A549 (cell line): ENCODE measurements at regions not wholly inside any gene's neighbourhood (a gene's known extent, or its start where the extent isn't known, plus 50 kb on each side); places are given as distances from the start of the nearest gene placed in this dataset.

Experiments
- ATAC-seq, 2 experiments: fragments of 200-7000 bp in 1 of 2; fragments of >200 bp in 1 of 2; cut with Nextera tagmentation in 1 of 2; cut with Tn5 transposase in 1 of 2; 3 replicates each; pipeline versions ENCODE4 v1.8.0 to v1.9.1; 2018 to 2020; ENCODE audit warnings: mild to moderate bottlenecking in 1 of 2, moderate library complexity in 1 of 2
- CTCF ChIA-PET: fragments of 300-600 bp; sonication (Branson Sonifier 250); formaldehyde crosslinking; extraction: SDS; loops from one replicate; lab custom pipeline; 2021; ENCODE audit warnings: antibody characterized with exemption, inconsistent platforms; lab: Yijun Ruan, JAX
- POLR2A ChIA-PET: fragments of 350-600 bp; formaldehyde crosslinking; extraction: SDS; loops from one replicate; lab custom pipeline; 2021; ENCODE audit warnings: antibody characterized with exemption, inconsistent platforms; lab: Yijun Ruan, JAX
- DNase-seq, 2 experiments: peaks; one replicate each; pipeline versions ENCODE4 v3.0.0 to v3.0.0-alpha.2; 2011 to 2016; ENCODE audit warnings: low read depth in 1 of 2, low spot score in 1 of 2
- FAIRE-seq: peaks from 2 replicates; lab custom pipeline; 2011; peaks lifted over from hg19 to GRCh38; lab: Jason Lieb, UNC
- H3K27ac ChIP-seq, 2 experiments: fragments of >200 bp; sonication (Bioruptor Twin); formaldehyde crosslinking; 3 replicates each; pipeline ENCODE4 v1.5.1; 2016 to 2017
- H3K4me1 ChIP-seq: fragments of >200 bp; sonication (Bioruptor Twin); formaldehyde crosslinking; 3 replicates; pipeline ENCODE4 v1.6.1; 2016
- H3K4me2 ChIP-seq: fragments of >200 bp; sonication (Bioruptor Twin); formaldehyde crosslinking; 3 replicates; pipeline ENCODE4 v1.6.1; 2016
- H3K4me3 ChIP-seq: fragments of >200 bp; sonication (Bioruptor Twin); formaldehyde crosslinking; 3 replicates; pipeline ENCODE4 v1.5.1; 2016
- H3K9me3 ChIP-seq: fragments of >200 bp; sonication (Bioruptor Twin); formaldehyde crosslinking; 3 replicates; pipeline ENCODE4 v1.6.1; 2016
- BHLHE40 ChIP-seq: IDR thresholded peaks from 2 replicates; pipeline ENCODE4 v1.6.1; 2012; ENCODE audit warnings: low read depth, low read length, inconsistent platforms
- CHD4 ChIP-seq: fragments of 200-600 bp; sonication (generic); IDR thresholded peaks from 2 replicates; pipeline ENCODE4 v1.6.1; 2016; ENCODE audit warnings: antibody characterized with exemption, mild to moderate bottlenecking, borderline replicate concordance
- EHF ChIP-seq: fragments of 250-450 bp; sonication (Bioruptor Pico); IDR thresholded peaks from 2 replicates; pipeline ENCODE4 v1.5.0; 2020; ENCODE audit warnings: mild to moderate bottlenecking
- EHMT2 ChIP-seq: fragments of 200-600 bp; sonication (generic); IDR thresholded peaks from 2 replicates; pipeline ENCODE4 v1.6.1; 2016; ENCODE audit warnings: antibody characterized with exemption, low read depth, mild to moderate bottlenecking, moderate library complexity
- ESRRA ChIP-seq: fragments of 150-350 bp; IDR thresholded peaks from 2 replicates; pipeline ENCODE4 v1.6.1; 2014; ENCODE audit warnings: mild to moderate bottlenecking, low read length, borderline replicate concordance
- FOSB ChIP-seq: fragments of 250-450 bp; sonication (Bioruptor Pico); IDR thresholded peaks from 2 replicates; pipeline ENCODE4 v1.5.0; 2020; ENCODE audit warnings: mild to moderate bottlenecking, moderate library complexity
- GATA3 ChIP-seq: IDR thresholded peaks from 2 replicates; pipeline ENCODE4 v1.6.1; 2012; ENCODE audit warnings: borderline replicate concordance
- HOXA7 ChIP-seq: fragments of 250-450 bp; sonication (Bioruptor Pico); IDR thresholded peaks from 2 replicates; pipeline ENCODE4 v1.5.0; 2020; ENCODE audit warnings: mild to moderate bottlenecking, moderate library complexity
- HOXB13 ChIP-seq: fragments of 250-450 bp; sonication (Bioruptor Pico); IDR thresholded peaks from 2 replicates; pipeline ENCODE4 v1.5.0; 2020; ENCODE audit warnings: low read depth, mild to moderate bottlenecking, moderate library complexity
- HOXB5 ChIP-seq: fragments of 250-450 bp; sonication (Bioruptor Pico); IDR thresholded peaks from 2 replicates; pipeline ENCODE4 v1.5.0; 2020; ENCODE audit warnings: mild to moderate bottlenecking, moderate library complexity
- JUN ChIP-seq, 2 experiments: fragments of >200 bp; sonication (Bioruptor Twin); formaldehyde crosslinking; IDR thresholded peaks; 2 replicates in 1 of 2; 3 replicates in 1 of 2; pipeline ENCODE4 v1.6.1; 2016 to 2017
- KDM1A ChIP-seq: fragments of 200-600 bp; sonication (generic); IDR thresholded peaks from 2 replicates; pipeline ENCODE4 v1.6.1; 2016; ENCODE audit warnings: low read depth, mild to moderate bottlenecking
- KDM5A ChIP-seq: fragments of 200-600 bp; sonication (generic); IDR thresholded peaks from 2 replicates; pipeline ENCODE4 v1.6.1; 2016; ENCODE audit warnings: antibody characterized with exemption, mild to moderate bottlenecking
- MYC ChIP-seq: IDR thresholded peaks from 2 replicates; pipeline ENCODE4 v1.6.1; 2012; ENCODE audit warnings: mild to moderate bottlenecking, inconsistent platforms, low read length, improper control_type of control experiment, borderline replicate concordance
- RAD21 ChIP-seq, 2 experiments: fragments of >200 bp in 1 of 2; sonication (Bioruptor Twin) in 1 of 2; formaldehyde crosslinking in 1 of 2; IDR thresholded peaks in 1 of 2; conservative IDR thresholded peaks in 1 of 2; 2 replicates in 1 of 2; 3 replicates in 1 of 2; pipeline ENCODE4 v1.6.1; 2012 to 2018; ENCODE audit warnings: inconsistent platforms in 1 of 2
- SMC3 ChIP-seq: fragments of >200 bp; sonication (Bioruptor Twin); formaldehyde crosslinking; IDR thresholded peaks from 3 replicates; pipeline ENCODE4 v1.6.1; 2018; ENCODE audit warnings: inconsistent platforms
- ZC3H11A ChIP-seq: fragments of 450-650 bp; IDR thresholded peaks from 2 replicates; pipeline ENCODE4 v1.6.1; 2014; ENCODE audit warnings: antibody characterized with exemption, mild to moderate bottlenecking
- ZFP36 ChIP-seq: fragments of 450-650 bp; IDR thresholded peaks from 2 replicates; pipeline ENCODE4 v1.6.1; 2014; ENCODE audit warnings: borderline replicate concordance; ENCODE audit not compliant: partially characterized antibody
- whole genome bisulfite sequencing: methylation state at CpG from one replicate; pipeline ENCODE4 v1.1.6; 2017; ENCODE audit errors: missing lambda C conversion rate; 5-methylcytosine and 5-hydroxymethylcytosine counted together
- TF ChIP-seq, protein P1 (sequence below): fragments of 200-600 bp; sonication (generic); IDR thresholded peaks from 2 replicates; pipeline ENCODE4 v1.6.1; 2016; ENCODE audit warnings: antibody characterized with exemption, mild to moderate bottlenecking, moderate library complexity
- TF ChIP-seq, protein P2 (sequence below): fragments of 250-450 bp; sonication (Bioruptor Pico); IDR thresholded peaks from 2 replicates; pipeline ENCODE4 v1.5.0; 2021; ENCODE audit warnings: mild to moderate bottlenecking, moderate library complexity, borderline replicate concordance
- TF ChIP-seq, protein P3 (sequence below): fragments of 150-350 bp; IDR thresholded peaks from 2 replicates; pipeline ENCODE4 v1.6.1; 2014; ENCODE audit warnings: low read depth, mild to moderate bottlenecking, low read length
- TF ChIP-seq, protein P4 (sequence below): IDR thresholded peaks from 2 replicates; pipeline ENCODE4 v1.6.1; 2012

DNA sequence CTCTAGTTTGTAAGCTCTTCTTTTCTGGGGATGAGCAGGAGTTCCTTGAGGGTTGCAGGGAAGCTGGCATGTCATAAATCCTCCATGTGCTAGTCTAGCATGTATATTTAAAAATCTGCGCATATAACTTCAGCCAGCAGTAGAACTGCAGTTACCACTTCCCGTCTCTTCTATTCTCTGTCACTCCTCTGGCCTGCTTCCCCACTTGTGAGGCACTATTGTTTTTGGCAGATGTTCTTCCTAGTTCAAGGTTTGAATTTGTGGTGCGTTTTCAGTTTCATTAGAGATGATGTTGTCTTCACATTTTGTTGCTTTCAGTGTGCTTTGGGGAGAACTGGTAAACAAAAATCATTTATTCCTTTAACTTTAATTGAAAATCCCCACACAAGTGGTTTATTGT is 169.1 kb upstream of the ZPLD1 start:
- H3K4me2 ChIP-seq = no peak overlapping the region
- DNase-seq = no peak
- H3K27ac ChIP-seq = no peak overlapping the region
- CTCF ChIA-PET = no interaction called here
- no peak for FAIRE-seq
- ATAC-seq = no peak
- POLR2A ChIA-PET = no interaction called here
- H3K4me1 ChIP-seq = no peaks in the 10 kb centered on the region
- no peak for TF ChIP-seq BHLHE40
- TF ChIP-seq ESRRA = no peak
- TF ChIP-seq, protein P1, sequence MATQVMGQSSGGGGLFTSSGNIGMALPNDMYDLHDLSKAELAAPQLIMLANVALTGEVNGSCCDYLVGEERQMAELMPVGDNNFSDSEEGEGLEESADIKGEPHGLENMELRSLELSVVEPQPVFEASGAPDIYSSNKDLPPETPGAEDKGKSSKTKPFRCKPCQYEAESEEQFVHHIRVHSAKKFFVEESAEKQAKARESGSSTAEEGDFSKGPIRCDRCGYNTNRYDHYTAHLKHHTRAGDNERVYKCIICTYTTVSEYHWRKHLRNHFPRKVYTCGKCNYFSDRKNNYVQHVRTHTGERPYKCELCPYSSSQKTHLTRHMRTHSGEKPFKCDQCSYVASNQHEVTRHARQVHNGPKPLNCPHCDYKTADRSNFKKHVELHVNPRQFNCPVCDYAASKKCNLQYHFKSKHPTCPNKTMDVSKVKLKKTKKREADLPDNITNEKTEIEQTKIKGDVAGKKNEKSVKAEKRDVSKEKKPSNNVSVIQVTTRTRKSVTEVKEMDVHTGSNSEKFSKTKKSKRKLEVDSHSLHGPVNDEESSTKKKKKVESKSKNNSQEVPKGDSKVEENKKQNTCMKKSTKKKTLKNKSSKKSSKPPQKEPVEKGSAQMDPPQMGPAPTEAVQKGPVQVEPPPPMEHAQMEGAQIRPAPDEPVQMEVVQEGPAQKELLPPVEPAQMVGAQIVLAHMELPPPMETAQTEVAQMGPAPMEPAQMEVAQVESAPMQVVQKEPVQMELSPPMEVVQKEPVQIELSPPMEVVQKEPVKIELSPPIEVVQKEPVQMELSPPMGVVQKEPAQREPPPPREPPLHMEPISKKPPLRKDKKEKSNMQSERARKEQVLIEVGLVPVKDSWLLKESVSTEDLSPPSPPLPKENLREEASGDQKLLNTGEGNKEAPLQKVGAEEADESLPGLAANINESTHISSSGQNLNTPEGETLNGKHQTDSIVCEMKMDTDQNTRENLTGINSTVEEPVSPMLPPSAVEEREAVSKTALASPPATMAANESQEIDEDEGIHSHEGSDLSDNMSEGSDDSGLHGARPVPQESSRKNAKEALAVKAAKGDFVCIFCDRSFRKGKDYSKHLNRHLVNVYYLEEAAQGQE = no peak
- TF ChIP-seq KDM1A = no peak
- no peak for TF ChIP-seq FOSB (CRISPR knock-in tag)
- TF ChIP-seq CHD4 = no peak
- no peak for TF ChIP-seq ZC3H11A
- 53% methylated on average over 3 of the region's 3 CpGs for WGBS
- no peaks in the 10 kb centered on the region for H3K9me3 ChIP-seq
- H3K4me3 ChIP-seq = no peak overlapping the region

DNA sequence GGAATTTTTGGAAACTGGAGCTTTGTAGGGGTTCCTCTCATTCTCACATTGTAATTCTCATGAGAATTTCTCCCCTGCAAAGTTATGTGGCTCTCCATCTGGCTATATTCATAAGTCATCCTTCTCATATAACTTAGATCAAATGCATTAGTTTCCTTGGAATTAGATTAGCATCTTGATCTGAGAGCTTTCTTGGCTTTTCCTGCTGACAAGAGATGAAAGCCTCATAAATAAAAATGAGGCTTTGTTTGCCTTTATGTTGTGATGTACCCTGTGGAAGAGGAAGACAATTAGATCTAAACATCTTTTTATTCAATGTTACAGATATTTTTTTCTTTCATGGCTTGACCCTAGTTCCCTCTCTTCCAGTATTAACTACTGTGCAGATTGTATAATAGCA is 165.4 kb upstream of the ZPLD1 start:
- ATAC-seq (no peak), FAIRE-seq (no peak), DNase-seq (no peak)
- no peak for TF ChIP-seq HOXB5 (CRISPR knock-in tag)
- TF ChIP-seq ZFP36 = no peak
- TF ChIP-seq EHMT2 = no peak
- no peak for TF ChIP-seq MYC
- TF ChIP-seq, protein P2, sequence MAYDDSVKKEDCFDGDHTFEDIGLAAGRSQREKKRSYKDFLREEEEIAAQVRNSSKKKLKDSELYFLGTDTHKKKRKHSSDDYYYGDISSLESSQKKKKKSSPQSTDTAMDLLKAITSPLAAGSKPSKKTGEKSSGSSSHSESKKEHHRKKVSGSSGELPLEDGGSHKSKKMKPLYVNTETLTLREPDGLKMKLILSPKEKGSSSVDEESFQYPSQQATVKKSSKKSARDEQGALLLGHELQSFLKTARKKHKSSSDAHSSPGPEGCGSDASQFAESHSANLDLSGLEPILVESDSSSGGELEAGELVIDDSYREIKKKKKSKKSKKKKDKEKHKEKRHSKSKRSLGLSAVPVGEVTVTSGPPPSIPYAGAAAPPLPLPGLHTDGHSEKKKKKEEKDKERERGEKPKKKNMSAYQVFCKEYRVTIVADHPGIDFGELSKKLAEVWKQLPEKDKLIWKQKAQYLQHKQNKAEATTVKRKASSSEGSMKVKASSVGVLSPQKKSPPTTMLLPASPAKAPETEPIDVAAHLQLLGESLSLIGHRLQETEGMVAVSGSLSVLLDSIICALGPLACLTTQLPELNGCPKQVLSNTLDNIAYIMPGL (CRISPR knock-in tag) = no peak
- no peak for TF ChIP-seq SMC3
- POLR2A ChIA-PET = no interaction called here
- Histone ChIP-seq H3K4me3 (no peak overlapping the region), H3K4me1 (no peaks in the 10 kb centered on the region), H3K4me2 (no peak overlapping the region), H3K27ac (no peak overlapping the region), H3K9me3 (no peaks in the 10 kb centered on the region)
- CTCF ChIA-PET = interaction anchor here (0.9 kb wide), 1 partner anchor 260 kb away, joined by 3 read pairs; no protein-coding TSS in a partner anchor

DNA sequence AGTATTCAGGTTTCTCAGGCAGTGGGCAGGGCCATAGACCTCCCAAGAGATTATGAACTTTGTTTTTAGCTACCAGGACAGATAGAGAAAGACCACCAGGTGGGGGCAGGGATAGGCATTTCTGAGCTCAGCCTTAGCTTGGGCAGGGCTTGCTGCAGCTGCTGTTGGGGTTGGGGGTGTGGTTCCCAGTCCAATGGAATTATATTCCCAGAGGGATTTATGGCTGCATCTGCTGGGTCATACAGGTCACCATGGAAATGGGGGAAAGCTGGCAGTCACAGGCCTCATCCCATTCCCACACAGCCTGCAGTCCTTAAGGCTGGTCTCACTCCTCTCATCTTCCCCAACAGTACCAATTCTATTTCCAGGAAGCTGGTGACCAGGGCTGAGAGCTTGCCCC is 144.6 kb upstream of the ZPLD1 start:
- no peak for DNase-seq
- Histone ChIP-seq H3K27ac (no peak overlapping the region), H3K9me3 (no peaks in the 10 kb centered on the region), H3K4me1 (no peaks in the 10 kb centered on the region), H3K4me2 (no peak overlapping the region), H3K4me3 (no peak overlapping the region)
- ChIA-PET CTCF (interaction anchor here (0.8 kb wide), 1 partner anchor 68 kb away, joined by 3 read pairs; no protein-coding TSS in a partner anchor), POLR2A (no interaction called here)
- FAIRE-seq = no peak
- TF ChIP-seq RAD21 (conservative IDR thresholded peaks at IDR 0.05 in 1 of 2, IDR thresholded peaks at IDR 0.05 in 1 of 2) = no peak
- TF ChIP-seq, protein P3, sequence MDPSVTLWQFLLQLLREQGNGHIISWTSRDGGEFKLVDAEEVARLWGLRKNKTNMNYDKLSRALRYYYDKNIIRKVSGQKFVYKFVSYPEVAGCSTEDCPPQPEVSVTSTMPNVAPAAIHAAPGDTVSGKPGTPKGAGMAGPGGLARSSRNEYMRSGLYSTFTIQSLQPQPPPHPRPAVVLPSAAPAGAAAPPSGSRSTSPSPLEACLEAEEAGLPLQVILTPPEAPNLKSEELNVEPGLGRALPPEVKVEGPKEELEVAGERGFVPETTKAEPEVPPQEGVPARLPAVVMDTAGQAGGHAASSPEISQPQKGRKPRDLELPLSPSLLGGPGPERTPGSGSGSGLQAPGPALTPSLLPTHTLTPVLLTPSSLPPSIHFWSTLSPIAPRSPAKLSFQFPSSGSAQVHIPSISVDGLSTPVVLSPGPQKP = no peak
- no peak for TF ChIP-seq GATA3
- no peak for TF ChIP-seq EHF (CRISPR knock-in tag)
- no peak for TF ChIP-seq SMC3
- no peak for TF ChIP-seq HOXB5 (CRISPR knock-in tag)
- no peak for TF ChIP-seq HOXB13 (CRISPR knock-in tag)
- no peak for TF ChIP-seq KDM5A
- no peak for TF ChIP-seq HOXA7
- TF ChIP-seq, protein P4, sequence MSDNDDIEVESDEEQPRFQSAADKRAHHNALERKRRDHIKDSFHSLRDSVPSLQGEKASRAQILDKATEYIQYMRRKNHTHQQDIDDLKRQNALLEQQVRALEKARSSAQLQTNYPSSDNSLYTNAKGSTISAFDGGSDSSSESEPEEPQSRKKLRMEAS = no peak
- no peak for TF ChIP-seq BHLHE40
- TF ChIP-seq JUN (IDR thresholded peaks at IDR 0.05) = no peak
- TF ChIP-seq MYC = no peak
- no peak for ATAC-seq
